Fibroblast of skin of back (primary cell): ENCODE measurements at regions not wholly inside any gene's neighbourhood (a gene's known extent, or its start where the extent isn't known, plus 50 kb on each side); places are given as distances from the start of the nearest gene placed in this dataset.
"Not testable (repeated sequence)": the region's sequence is repeated elsewhere in the genome, so short reads cannot be mapped to it uniquely, and the experiment has no call there.

ENCODE experiments used
- DNase-seq: peaks from one replicate; pipeline ENCODE4 v3.0.0-alpha.2; 2013

GRCh38 chr10:23543691-23544380 lies 105.0 kb downstream of the OTUD1 start:
- no peak for DNase-seq

GRCh38 chr10:23545866-23546265 lies 107.0 kb downstream of the OTUD1 start:
- not testable (repeated sequence) for DNase-seq

- DNase-seq, result peak; percentile 71
Observed at GRCh38 chr10:23556727-23557440, 118.0 kb downstream of the OTUD1 start.

GRCh38 chr10:23557777-23558176 lies 118.9 kb downstream of the OTUD1 start:
- DNase-seq, result peak; percentile 2

- DNase-seq, result no peak
Observed at GRCh38 chr10:23558361-23558799, 119.5 kb downstream of the OTUD1 start.

- DNase-seq, result no peak
Observed at GRCh38 chr10:23568996-23569395, 130.1 kb downstream of the OTUD1 start.

GRCh38 chr10:23571884-23572283 lies 133.0 kb downstream of the OTUD1 start:
- DNase-seq, result no peak

GRCh38 chr10:23581906-23582450 lies 143.1 kb downstream of the OTUD1 start:
- no peak for DNase-seq

GRCh38 chr10:23584396-23584795 lies 145.5 kb downstream of the OTUD1 start:
- no peak for DNase-seq

GRCh38 chr10:23585186-23585585 lies 146.3 kb downstream of the OTUD1 start:
- no peak for DNase-seq

- DNase-seq, result no peak
Observed at GRCh38 chr10:23585666-23586065, 146.8 kb downstream of the OTUD1 start.

GRCh38 chr10:23595278-23595677 lies 156.4 kb downstream of the OTUD1 start:
- not testable (repeated sequence) for DNase-seq

GRCh38 chr10:23604613-23605012 lies 165.7 kb downstream of the OTUD1 start:
- DNase-seq, result no peak

- no peak for DNase-seq
Observed at GRCh38 chr10:23606456-23606855, 167.6 kb downstream of the OTUD1 start.

GRCh38 chr10:23608926-23609325 lies 170.1 kb downstream of the OTUD1 start:
- DNase-seq, result no peak

- no peak for DNase-seq
Observed at GRCh38 chr10:23610626-23611307, 171.9 kb downstream of the OTUD1 start.

- DNase-seq, result no peak
Observed at GRCh38 chr10:23611308-23612029, 172.6 kb downstream of the OTUD1 start.

GRCh38 chr10:23613900-23614299 lies 175.0 kb downstream of the OTUD1 start:
- no peak for DNase-seq

- no peak for DNase-seq
Observed at GRCh38 chr10:23614483-23614882, 175.6 kb downstream of the OTUD1 start.

GRCh38 chr10:23630376-23630775 lies 191.5 kb downstream of the OTUD1 start:
- no peak for DNase-seq

- DNase-seq, result peak; percentile 1
Observed at GRCh38 chr10:23630885-23631284, 192.0 kb downstream of the OTUD1 start.

GRCh38 chr10:23643111-23643780 lies 204.4 kb downstream of the OTUD1 start:
- DNase-seq, result peak; percentile 16
